ENCODE measurements at regions not wholly inside any gene's neighbourhood (a gene's known extent, or its start where the extent isn't known, plus 50 kb on each side); places are given as distances from the start of the nearest gene placed in this dataset.

GRCh38 chr6:105510746-105511145, 107.9 kb upstream of the PREP start:
- in situ Hi-C loops (cut with MboI; ENCODE audit: low sequenced_read_pairs, unreplicated experiment) = no loop called here
- DNase-seq (ENCODE audit: low spot score) = no peak
- TF ChIP-seq CTCF (IDR thresholded peaks at IDR 0.05; ENCODE audit: borderline replicate concordance, control extremely low read depth, extremely low read depth, insufficient read depth, missing control alignments) = no peak

GRCh38 chr6:105509506-105510331, 106.8 kb upstream of the PREP start:
- no peak for DNase-seq (ENCODE audit: low spot score)
- TF ChIP-seq CTCF (IDR thresholded peaks at IDR 0.05; ENCODE audit: borderline replicate concordance, control extremely low read depth, extremely low read depth, insufficient read depth, missing control alignments) = no peak

GRCh38 chr6:105507811-105508210, 104.9 kb upstream of the PREP start:
- no peak for DNase-seq (ENCODE audit: low spot score)
- in situ Hi-C loops (cut with MboI; ENCODE audit: low sequenced_read_pairs, unreplicated experiment) = no loop called here
- TF ChIP-seq CTCF (IDR thresholded peaks at IDR 0.05; ENCODE audit: borderline replicate concordance, control extremely low read depth, extremely low read depth, insufficient read depth, missing control alignments) = no peak

More at GRCh38 chr6:105509506-105510331, 106.8 kb upstream of the PREP start:
- in situ Hi-C loops (cut with MboI; ENCODE audit: low sequenced_read_pairs, unreplicated experiment) = no loop called here

- in situ Hi-C loops (cut with MboI; ENCODE audit: low sequenced_read_pairs, unreplicated experiment) = no loop called here
- DNase-seq (ENCODE audit: low spot score) = no peak
- no peak for TF ChIP-seq CTCF (IDR thresholded peaks at IDR 0.05; ENCODE audit: borderline replicate concordance, control extremely low read depth, extremely low read depth, insufficient read depth, missing control alignments)
Observed at GRCh38 chr6:105504706-105505105, 101.8 kb upstream of the PREP start.

- in situ Hi-C loops (cut with MboI; ENCODE audit: low sequenced_read_pairs, unreplicated experiment) = no loop called here
- TF ChIP-seq CTCF (IDR thresholded peaks at IDR 0.05; ENCODE audit: borderline replicate concordance, control extremely low read depth, extremely low read depth, insufficient read depth, missing control alignments) = no peak
- no peak for DNase-seq (ENCODE audit: low spot score)
Observed at GRCh38 chr6:105503641-105504040, 100.8 kb upstream of the PREP start.

GRCh38 chr6:105501826-105502344, 99.0 kb upstream of the PREP start:
- no peak for DNase-seq (ENCODE audit: low spot score)
- in situ Hi-C loops (cut with MboI; ENCODE audit: low sequenced_read_pairs, unreplicated experiment) = no loop called here
- TF ChIP-seq CTCF (IDR thresholded peaks at IDR 0.05; ENCODE audit: borderline replicate concordance, control extremely low read depth, extremely low read depth, insufficient read depth, missing control alignments) = no peak
